HS-27A (cell line): ENCODE measurements at regions not wholly inside any gene's neighbourhood (a gene's known extent, or its start where the extent isn't known, plus 50 kb on each side); places are given as distances from the start of the nearest gene placed in this dataset.
"Not testable (repeated sequence)": the region's sequence is repeated elsewhere in the genome, so short reads cannot be mapped to it uniquely, and the experiment has no call there.

Experiments used
- DNase-seq: peaks from one replicate; pipeline ENCODE4 v3.0.0-alpha.2; 2012; ENCODE audit warnings: low read depth, missing footprints

- DNase-seq, result no peak
Measured at GRCh38 chr18:73431620-73432019, 563.8 kb upstream of the NETO1 start.

DNA sequence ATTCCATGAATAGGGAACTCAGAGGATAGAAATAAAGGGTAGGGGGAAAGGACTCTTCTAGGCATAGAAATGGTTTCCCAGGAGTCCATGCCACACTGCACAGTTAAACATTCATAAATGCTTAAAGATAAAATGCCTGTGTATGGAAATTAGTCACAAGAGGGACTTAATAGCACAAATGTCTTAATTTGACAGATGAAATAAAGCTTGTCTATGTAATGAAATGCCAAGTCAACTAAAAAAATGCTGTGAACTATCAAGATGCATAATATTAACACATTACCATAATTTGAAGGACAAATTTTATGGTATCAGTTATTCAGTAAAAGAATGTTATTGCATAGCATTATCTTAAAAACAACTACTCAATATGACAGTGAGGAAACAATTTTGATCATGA is 553.2 kb upstream of the NETO1 start:
- no peak for DNase-seq

GRCh38 chr18:73419531-73419930 is 551.7 kb upstream of the NETO1 start:
- DNase-seq, result no peak

DNA sequence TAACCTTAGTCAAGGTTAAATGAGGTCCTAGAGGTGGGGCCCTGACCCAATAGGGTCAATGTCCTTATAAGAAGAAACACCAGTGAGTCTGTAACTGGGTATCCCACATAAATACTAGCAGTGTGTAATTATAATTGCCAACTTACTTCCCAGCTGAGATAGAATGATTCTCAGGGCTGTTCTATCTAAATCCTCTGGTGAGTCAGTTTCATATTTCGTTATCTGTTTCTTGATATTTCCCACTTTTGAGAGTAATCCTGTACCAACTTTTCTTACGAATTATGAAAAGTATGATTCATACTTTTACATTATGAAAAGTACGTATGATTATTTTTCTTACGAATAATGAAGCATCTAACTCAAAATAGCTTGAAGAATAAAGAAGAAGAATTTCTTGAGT is 546.8 kb upstream of the NETO1 start:
- no peak for DNase-seq

DNA sequence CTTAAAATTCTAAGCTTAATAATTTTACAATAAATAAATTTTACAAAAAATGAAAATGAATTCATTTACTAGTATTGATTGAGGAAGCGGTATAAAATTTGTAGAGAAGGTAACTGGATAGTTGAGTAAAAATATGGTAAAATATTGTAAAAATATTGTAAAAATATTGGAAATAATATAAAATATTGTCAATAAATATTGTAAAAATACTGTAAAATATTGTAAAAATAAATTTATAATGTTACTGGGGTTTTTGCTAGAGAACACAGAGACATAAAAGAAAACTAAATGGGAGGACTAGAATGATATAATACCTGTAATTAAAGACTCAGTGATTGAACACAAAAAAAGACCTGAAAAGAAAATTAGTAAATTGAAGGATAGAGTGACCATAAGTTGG is 546.3 kb upstream of the NETO1 start:
- no peak for DNase-seq

GRCh38 chr18:73409242-73409641 is 541.5 kb upstream of the NETO1 start:
- DNase-seq, result no peak

DNA sequence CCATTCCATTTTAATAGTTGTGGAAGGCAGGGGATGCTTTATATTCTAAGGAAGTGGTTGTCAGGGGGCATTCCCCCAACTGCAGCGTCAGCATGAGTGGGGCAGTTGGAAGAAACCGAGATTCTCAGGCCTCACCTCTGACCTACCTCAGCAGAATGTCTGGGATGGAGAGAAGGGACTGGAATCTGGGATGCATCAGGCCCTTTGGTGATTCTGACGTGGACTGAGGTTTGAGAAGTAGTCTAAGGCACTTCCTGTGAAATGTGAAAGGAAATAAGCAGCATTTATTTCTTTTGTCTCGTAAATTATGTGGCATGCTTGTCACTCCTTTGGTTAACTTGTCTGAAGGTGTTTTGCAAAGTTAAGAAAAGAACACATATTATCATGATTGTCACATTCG is 540.7 kb upstream of the NETO1 start:
- no peak for DNase-seq

- DNase-seq, result no peak
Measured at GRCh38 chr18:73407506-73407905, 539.7 kb upstream of the NETO1 start.

- no peak for DNase-seq
Measured at GRCh38 chr18:73384246-73384645, 516.5 kb upstream of the NETO1 start.

DNA sequence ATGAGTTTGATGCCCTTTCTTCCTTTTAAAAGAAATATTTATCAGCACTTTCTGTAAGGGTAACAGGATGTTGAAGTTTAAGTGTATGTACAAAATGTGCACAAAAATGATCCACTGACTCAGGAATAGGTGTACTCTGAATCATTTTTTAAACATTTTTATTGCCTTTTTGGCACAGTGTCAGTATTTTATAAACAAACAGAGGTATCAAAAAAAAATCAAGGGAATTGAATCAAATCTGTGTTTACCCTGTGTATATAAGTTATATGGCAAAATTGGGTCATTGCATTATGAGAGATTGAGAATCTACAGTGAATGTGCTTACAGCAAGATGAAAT is 513.9 kb upstream of the NETO1 start:
- DNase-seq, result no peak

DNA sequence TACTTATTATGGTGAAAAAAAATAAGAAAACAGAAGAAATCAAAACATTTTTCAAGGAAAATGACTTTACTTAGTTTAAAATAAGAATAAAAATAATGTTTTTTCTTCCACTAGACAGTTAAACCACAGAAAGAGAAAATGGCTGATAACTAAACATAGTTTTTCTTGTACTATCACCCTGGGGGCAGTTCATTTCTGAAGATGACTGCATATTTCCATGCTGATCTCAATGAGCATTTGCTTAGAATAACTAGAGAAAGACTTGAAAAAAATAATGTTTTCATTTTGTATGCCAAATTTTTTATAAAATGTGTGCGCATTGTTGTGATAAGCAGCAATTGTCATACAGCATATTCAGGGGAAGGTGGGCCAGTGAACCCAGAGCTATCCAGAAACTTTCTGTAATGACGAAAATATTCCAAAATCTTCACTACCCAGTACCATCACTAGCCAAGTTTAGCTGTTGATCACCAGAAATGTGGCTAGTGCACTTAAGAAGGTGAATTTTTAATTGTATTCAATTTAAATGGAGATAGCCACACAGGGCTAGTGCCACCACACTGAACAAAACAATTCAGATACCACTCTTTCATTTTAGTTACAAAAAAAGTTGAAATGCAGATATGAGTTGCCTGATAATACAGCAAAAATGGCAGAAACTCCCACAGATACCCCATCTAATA is 513.4 kb upstream of the NETO1 start:
- DNase-seq, result no peak

GRCh38 chr18:73366713-73367112 is 498.9 kb upstream of the NETO1 start:
- no peak for DNase-seq

DNA sequence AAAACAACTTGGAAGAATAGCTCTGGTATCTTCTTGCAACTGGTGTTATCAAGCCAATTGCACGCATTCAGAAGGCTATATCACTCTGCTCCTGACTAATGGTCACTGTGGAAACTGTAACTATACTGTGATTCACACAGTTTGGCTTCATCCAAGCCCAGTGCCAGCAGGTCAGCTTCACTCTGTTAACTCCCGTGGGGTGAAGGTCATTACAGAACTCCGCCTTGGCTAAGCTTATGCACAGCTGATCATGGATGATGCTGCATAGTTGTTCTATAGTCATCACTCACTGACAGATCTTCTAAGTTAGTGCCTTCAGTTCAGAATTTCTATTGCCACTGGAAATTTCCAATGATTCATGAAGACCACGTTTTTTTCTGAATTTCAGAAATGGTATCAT is 497.2 kb upstream of the NETO1 start:
- no peak for DNase-seq

DNA sequence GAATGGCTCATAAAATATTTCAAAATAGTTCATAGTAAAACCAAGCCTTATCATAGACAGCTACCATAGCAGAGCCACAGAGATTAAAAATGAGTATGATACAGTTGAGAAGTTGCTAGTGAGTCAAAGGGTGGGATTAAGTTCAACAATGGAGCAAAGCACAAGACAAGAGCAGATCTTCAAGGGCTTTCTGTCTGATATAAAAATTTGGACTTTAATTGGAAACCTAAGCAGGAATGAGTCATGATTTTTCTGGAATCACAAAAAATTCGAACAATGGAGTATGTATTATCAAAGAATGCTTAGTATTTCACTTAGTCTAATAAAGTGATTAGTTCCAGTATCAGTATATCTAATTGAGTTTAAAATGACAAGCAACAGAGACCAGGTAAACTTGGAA is 487.3 kb upstream of the NETO1 start:
- DNase-seq, result no peak

- DNase-seq, result no peak
Measured at GRCh38 chr18:73352546-73352945, 484.8 kb upstream of the NETO1 start.

DNA sequence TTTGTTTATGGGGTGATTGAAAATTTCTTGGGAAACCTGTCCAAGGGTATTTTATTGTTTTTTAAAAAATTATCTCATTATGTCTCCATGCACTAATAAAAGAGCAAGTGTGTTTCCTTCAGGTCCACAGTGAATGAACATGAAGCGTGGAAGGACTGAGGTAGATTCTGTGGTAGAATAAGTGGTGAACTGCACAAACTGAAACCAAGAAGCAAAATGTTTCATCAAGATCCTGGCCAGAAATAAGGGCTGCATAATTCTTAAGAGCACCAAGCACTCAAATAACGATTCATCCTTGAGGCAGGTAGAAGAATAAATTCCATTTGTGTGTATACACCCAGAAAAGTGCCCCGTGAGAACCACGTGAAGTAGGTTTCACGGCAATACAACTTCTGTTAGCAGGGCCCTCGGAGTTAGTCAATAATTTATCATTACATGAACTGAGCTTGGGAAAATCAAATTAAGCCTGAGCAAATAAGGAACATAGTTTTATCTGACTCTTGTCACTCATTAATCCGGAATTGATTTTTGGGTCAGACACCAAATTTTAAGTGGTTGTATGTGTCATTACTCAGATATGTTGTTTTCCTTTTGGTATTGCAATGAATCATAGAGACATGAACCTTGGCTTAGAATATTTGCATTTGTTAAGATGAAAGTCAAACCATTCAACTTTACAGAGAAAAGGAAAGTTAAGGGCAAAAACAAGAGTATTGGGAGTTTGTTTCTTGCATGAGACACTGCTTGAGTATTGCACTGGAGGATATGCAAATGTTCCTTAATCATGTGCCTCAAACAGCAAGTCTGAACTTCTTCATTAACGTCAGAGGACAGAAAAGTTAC is 472.6 kb upstream of the NETO1 start:
- DNase-seq, result no peak

DNA sequence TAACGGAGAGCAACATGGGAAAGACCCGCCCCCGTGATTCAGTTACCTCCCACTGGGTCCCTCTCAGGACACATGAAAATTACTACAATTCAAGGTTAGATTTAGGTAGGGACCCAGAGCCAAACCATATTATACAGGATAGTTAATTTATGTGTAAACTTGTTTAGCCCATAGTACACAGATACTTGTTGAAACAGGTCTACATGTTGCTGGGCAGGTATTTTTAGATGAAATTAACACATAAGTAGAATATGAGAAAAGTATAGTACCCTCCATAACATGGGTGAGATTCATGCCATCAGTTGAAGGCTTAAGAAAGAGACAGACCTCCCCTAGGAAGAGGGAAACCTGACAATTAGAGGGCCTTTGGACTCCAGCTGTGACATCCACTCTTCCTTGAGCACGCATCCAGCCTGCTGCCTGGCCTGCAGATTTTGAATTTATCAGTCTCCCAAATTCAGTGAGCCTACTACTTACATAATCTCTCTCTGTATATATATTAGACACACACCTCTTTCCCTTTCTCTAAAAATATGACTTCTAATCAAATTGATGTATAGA is 463.5 kb upstream of the NETO1 start:
- no peak for DNase-seq

DNA sequence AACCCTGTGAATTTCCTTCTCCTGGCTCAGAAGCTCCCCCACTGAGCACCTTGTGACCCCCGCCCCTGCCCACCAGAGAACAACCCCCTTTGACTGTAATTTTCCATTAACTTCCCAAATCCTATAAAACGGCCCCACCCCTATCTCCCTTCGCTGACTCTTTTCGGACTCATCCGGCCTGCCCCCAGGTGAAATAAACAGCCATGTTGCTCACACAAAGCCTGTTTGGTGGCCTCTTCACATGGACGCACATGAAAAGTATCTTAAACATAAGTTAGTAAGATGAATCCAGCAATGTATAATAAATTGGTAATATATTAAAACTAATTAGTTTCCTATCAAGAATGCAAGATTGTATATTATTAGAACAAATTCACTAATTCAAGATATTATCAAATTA is 462.3 kb upstream of the NETO1 start:
- DNase-seq, result not testable (repeated sequence)

DNA sequence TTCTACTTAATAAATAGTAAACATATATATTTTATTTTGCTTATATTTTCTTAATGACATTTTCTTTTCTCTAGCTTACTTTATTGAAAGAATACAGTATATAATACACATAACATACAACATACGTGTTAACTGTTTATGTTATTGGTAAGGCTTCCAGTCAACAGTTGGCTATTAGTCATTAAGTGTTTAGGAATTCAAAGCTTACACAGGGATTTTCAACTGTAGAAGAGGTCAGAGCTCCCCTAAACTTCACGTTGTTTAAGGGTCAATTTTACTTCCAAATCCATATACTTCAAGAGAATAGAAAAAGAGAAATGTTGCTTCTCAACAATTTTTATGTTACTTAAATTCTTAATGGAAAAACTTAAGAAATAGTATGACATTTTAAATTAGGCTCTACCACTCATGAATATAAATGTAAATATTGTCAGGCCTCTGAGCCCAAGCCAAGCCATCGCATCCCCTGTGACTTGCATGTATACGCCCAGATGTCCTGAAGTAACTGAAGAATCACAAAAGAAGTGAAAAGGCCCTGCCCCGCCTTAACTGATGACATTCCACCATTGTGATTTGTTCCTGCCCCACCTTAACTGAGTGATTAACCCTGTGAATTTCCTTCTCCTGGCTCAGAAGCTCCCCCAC is 456.5 kb upstream of the NETO1 start:
- not testable (repeated sequence) for DNase-seq

DNA sequence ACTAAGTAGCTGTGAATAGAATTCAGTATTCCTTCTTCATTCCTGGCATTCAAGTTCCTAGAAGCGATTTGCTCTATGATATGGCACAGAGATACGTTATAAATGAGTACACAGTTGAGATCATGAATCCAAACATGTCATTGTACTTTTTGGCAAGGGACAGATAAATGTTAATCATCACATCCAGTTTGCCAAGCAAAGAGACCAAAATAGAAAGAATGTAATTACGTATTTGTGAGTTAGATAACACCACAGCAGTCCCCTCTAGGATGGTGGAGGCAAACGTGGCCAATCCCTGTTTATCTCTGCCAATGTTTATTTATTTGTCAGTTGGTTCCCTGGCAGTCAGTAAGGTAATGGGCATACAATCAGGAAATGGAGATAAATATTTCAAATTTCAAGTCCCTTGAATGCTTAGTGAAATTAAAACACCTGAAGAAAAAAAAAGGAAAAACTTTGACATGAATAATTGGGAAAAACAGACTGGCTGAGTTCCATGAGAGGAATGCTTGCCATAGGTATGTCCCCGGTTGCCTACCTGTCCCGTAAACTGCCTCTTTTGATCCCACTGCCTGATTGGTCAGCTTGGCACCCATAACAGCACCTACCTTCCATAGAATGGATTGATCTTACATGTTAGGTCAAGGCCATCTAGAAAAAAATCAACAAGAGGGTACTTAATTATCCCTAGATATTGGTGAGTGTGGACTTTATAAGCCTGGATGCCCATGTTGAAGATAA is 451.1 kb upstream of the NETO1 start:
- no peak for DNase-seq

DNA sequence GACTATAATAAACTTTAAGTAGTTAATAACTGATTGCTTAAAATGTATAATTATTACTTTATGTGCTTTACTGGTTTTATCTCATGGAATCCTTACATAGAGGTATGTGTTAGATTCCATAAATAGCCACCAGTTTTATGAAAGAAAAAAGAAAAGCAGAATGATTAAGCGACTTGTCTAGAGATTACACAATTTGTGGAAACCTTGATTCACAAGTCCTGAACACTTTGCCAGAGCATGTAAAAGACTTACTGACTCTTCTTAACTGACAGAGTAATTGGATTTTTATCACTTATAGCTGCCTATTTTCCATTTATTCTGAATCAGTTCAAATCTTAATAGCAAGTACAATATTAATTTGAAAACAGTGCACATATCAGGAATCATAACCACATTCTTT is 448.7 kb upstream of the NETO1 start:
- no peak for DNase-seq

DNA sequence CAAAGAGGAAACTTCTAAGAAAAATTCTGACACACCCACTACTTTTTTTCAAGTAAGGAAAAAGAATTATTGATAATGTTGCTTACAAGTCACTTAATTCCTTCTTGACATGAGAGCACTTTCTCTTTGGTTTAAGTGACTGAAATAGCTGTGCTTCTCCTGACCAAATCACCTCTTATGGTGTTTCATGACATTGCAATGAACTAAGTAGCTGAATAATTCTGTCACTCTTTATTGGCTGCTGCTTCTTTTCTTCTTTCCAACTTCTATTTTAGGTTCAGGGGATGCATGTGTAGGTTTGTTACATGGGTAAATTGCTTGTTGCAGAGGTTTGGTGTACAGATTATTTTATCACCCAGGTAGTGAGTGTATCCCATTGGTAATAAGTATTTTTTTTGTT is 447.6 kb upstream of the NETO1 start:
- DNase-seq, result no peak
